ENCODE measurements at regions not wholly inside any gene's neighbourhood (a gene's known extent, or its start where the extent isn't known, plus 50 kb on each side); places are given as distances from the start of the nearest gene placed in this dataset.

DNA sequence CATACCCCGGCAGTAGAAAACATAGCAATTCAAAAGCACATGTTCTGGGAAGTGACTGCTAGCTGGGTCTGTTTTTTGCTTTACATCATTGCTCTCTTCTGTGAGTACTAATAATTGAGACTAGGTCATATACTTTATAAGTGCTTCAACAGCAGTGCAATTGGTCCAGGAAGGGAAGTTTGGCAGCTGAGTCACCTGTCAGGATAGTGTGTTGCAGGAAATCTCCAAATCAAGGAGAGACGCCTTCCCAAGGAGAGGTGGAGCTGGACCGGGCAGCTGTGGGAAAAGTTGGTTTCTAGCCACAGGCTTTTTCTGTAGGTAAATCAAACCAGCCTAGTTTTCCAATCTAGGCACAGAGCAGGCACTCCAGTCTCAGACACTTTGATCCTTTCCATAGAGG, 330.1 kb downstream of the ENC1 start:
- TF ChIP-seq, protein P1, sequence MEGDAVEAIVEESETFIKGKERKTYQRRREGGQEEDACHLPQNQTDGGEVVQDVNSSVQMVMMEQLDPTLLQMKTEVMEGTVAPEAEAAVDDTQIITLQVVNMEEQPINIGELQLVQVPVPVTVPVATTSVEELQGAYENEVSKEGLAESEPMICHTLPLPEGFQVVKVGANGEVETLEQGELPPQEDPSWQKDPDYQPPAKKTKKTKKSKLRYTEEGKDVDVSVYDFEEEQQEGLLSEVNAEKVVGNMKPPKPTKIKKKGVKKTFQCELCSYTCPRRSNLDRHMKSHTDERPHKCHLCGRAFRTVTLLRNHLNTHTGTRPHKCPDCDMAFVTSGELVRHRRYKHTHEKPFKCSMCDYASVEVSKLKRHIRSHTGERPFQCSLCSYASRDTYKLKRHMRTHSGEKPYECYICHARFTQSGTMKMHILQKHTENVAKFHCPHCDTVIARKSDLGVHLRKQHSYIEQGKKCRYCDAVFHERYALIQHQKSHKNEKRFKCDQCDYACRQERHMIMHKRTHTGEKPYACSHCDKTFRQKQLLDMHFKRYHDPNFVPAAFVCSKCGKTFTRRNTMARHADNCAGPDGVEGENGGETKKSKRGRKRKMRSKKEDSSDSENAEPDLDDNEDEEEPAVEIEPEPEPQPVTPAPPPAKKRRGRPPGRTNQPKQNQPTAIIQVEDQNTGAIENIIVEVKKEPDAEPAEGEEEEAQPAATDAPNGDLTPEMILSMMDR (IDR thresholded peaks at IDR 0.05; ENCODE audit: control extremely low read depth, extremely low read depth, low read depth, missing control alignments), result no peak
- POLR2A ChIA-PET, result no interaction called here
- DNase-seq (ENCODE audit: extremely low spot score), result no peak
- CTCF ChIA-PET, result interaction anchor here (1.2 kb wide), 1 partner anchor 16 kb away, joined by 3 read pairs; no protein-coding TSS in a partner anchor

DNA sequence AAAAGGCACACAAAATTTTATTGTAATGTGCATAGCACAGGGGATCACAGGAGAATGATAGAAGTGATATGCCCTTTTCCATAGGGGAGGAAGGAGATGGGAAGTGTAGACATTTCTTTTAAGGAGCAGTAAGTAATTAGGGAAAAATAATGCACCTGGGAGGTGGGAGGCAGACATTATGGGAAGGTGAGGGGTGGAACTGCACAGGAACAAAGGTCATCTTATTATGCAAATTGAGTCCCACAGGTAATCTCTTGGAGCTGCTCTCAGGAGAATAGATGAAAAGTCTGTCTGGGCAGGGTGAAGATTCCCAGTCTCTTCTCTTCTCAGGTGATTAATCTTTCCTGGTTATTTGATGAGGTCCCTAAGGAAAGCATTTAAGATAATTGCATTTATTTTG, 331.5 kb downstream of the ENC1 start:
- TF ChIP-seq, protein P1 (IDR thresholded peaks at IDR 0.05; ENCODE audit: control extremely low read depth, extremely low read depth, low read depth, missing control alignments), result no peak
- no peak for DNase-seq (ENCODE audit: extremely low spot score)
- ChIA-PET CTCF (interaction anchor here (1.3 to 1.4 kb wide), 2 partner anchors 15 to 17 kb away, joined by 4 to 5 read pairs; no protein-coding TSS in a partner anchor), POLR2A (no interaction called here)

DNA sequence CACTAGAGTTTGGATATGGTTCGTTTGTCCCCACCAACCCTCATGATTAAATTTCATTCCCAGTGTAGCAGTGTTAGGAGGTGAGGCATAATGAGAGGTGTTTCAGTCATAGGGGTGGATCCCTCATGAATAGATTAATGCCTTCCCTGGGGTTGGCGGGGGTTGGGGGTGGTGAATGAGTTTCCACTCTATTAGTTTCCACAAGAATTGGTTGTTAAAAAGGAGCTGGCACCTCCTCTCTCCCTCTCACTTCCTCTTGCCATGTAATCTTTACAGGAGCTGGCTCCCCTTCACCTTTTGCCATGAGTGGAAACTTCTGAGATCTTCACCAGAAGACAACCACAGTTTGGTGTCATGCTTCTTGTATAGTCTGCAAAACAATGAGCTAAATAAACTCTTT, 333.7 kb downstream of the ENC1 start:
- CTCF ChIA-PET, result interaction anchor here (1.1 to 2.1 kb wide), 3 partner anchors 9 to 14 kb away, joined by 3 to 6 read pairs (median 4); no protein-coding TSS in a partner anchor
- POLR2A ChIA-PET, result no interaction called here
- DNase-seq (ENCODE audit: extremely low spot score), result no peak
- TF ChIP-seq, protein P1 (IDR thresholded peaks at IDR 0.05; ENCODE audit: control extremely low read depth, extremely low read depth, low read depth, missing control alignments), result no peak

DNA sequence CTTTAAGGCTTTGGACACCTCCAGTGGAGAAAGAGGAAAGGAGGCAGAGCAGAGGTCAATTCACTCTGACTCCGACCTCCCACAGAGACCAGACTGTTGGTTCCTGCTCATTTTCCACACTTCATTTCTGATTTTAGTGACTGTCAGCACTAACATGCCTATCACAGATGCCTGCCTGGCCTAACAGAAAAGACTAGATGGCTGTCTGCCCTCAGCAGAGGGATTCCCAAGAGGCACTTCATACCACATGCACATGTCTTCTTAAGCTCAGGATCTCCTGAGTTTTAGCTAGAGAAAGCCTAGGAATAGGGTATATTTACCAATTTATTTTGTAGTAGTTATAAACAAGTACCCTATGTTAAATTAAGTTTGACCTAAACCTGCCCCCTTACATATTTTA, 336.0 kb downstream of the ENC1 start:
- no peak for DNase-seq (ENCODE audit: extremely low spot score)
- POLR2A ChIA-PET, result no interaction called here
- CTCF ChIA-PET, result interaction anchor here (1.3 kb wide), 1 partner anchor 31 kb away, joined by 3 read pairs; no protein-coding TSS in a partner anchor
- TF ChIP-seq, protein P1 (IDR thresholded peaks at IDR 0.05; ENCODE audit: control extremely low read depth, extremely low read depth, low read depth, missing control alignments), result no peak

DNA sequence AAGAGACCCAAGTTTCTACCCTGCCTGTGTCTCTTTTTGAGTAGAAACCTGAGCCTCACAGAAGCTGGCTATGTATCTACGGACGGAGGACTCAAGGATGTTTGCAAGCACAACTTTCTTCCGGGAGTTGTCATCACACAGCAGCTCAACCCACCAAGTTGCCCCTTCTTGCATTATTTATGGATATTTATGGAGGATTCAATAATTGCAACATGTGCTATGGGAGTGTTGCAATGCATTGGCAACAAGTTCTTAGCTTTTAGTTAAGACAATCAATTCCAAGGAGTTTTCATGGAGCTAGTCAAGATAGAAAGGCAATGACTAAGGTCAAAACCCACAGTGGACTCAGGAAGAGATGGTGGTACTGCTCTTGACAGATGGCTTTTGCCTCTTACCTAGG, 336.9 kb downstream of the ENC1 start:
- CTCF ChIA-PET, result interaction anchor here (1.3 kb wide), 1 partner anchor 30 kb away, joined by 3 read pairs; no protein-coding TSS in a partner anchor
- TF ChIP-seq, protein P1 (IDR thresholded peaks at IDR 0.05; ENCODE audit: control extremely low read depth, extremely low read depth, low read depth, missing control alignments), result no peak
- no peak for DNase-seq (ENCODE audit: extremely low spot score)
- POLR2A ChIA-PET, result no interaction called here

DNA sequence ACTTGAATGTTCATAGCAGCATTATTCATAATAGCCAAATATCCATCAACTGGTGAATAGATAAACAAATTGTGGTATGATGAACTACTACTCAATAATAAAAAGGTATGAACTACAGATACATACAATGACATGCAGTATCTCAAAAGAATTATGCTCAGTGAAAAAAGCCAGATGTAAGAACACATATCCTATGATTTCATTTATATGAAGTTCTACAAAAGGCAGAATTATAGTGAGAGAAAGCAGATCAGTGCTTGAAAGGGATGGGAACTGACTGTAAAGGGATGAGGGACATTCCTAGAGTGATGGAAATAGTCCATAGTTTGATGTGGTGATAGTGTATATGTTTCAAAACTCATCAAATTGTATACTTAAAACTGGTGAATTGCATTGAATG, 339.0 kb downstream of the ENC1 start:
- TF ChIP-seq, protein P1 (IDR thresholded peaks at IDR 0.05; ENCODE audit: control extremely low read depth, extremely low read depth, low read depth, missing control alignments), result no peak
- POLR2A ChIA-PET, result no interaction called here
- DNase-seq (ENCODE audit: extremely low spot score), result no peak
- CTCF ChIA-PET, result no interaction called here

Measured in GM10248 (cell line).